NCI-H2171 treated with DMSO at 0.1 percent for 48 hours (cell line): ENCODE measurements at regions not wholly inside any gene's neighbourhood (a gene's known extent, or its start where the extent isn't known, plus 50 kb on each side); places are given as distances from the start of the nearest gene placed in this dataset.
"Not testable (repeated sequence)": the region's sequence is repeated elsewhere in the genome, so short reads cannot be mapped to it uniquely, and the experiment has no call there.

Source experiments
- DNase-seq: peaks from one replicate; lab custom pipeline; 2025; lab: John Stamatoyannopoulos, UW

- no peak for DNase-seq
These were observed 487.2 kb downstream of the MN1 start for GRCh38 chr22:27314276-27314807.

DNA sequence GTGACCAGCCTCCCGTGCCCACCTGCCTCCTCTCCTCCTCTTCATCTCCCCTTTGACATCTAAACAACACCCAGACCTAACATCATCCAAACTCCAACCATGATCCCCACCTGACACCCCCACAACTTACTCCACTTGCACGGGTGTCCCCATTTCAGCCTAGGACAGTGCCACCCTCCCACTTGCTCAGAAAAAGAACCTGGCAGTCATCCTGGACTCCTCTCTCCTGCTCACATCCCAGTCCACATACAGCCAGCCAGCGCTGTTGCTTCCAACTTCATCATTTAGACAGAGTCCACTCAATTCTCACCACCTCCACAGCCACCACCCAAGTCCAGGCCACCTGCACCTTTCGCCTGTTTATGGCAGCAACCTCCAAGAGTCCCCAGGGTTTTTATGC lies 485.7 kb downstream of the MN1 start:
- no peak for DNase-seq

DNA sequence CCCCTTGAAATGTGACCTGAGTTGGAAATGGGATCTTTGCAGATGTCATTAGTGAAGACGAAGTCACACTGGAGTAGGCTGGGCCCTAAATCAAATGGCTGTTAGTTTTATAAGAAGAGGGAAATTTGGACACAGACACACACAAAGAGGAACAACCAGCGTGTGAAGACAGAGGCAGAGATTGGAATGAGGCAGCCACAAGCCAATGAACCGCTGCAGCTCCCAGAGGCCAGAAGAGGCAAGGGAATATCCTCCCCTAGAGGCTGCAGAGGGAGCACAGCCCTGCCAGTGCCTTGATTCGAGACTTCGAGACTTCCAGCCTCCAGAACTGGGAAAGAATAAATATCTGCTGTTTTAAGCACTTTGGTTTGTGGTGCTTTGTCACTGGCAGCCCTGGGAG lies 484.5 kb downstream of the MN1 start:
- no peak for DNase-seq

DNA sequence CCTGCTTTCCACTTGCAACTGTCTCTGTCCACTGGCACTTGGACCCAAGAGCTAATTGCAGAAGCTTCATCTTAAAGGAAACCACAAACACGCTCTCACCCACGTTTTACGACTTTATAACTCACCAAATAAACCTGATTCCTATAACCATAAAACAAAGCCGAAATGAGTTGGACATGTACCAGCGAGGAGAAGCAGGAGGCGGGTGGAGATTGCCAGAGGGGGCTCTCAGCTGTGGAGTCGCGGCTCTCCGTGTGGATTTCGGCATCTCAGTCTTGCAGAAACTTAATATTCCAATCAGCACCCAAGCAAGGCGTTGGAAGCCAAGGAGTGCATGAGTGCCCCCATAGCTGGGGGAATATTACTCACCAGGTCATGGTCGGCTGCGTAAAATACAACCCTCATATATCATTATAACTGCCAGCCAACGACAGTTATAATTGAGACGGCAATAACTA lies 483.6 kb downstream of the MN1 start:
- no peak for DNase-seq

- no peak for DNase-seq
These were observed 483.0 kb downstream of the MN1 start for GRCh38 chr22:27318516-27318915.

DNA sequence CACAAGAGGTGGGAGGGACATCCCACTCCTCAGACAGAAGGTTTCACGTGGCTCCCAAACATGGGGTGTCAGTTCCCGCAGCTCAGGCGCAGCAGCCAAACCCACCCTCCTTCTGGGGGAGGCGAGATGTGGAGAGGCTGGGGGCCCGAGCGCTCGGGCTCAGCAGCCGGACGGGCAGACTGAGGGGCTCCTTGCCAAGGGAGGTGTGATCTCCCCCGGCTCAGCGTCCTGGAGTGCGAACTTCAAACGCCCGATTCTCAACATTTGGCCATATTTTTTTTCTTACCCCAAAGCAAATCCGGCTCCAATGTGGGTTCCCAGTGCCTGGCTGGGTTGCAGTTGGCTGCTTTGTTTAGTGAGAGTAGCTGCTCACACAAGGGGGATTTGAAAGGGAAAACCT lies 477.9 kb downstream of the MN1 start:
- DNase-seq = no peak

- not testable (repeated sequence) for DNase-seq
These were observed 476.6 kb downstream of the MN1 start for GRCh38 chr22:27324908-27325307.

GRCh38 chr22:27327497-27327896 lies 474.1 kb downstream of the MN1 start:
- DNase-seq = no peak

DNA sequence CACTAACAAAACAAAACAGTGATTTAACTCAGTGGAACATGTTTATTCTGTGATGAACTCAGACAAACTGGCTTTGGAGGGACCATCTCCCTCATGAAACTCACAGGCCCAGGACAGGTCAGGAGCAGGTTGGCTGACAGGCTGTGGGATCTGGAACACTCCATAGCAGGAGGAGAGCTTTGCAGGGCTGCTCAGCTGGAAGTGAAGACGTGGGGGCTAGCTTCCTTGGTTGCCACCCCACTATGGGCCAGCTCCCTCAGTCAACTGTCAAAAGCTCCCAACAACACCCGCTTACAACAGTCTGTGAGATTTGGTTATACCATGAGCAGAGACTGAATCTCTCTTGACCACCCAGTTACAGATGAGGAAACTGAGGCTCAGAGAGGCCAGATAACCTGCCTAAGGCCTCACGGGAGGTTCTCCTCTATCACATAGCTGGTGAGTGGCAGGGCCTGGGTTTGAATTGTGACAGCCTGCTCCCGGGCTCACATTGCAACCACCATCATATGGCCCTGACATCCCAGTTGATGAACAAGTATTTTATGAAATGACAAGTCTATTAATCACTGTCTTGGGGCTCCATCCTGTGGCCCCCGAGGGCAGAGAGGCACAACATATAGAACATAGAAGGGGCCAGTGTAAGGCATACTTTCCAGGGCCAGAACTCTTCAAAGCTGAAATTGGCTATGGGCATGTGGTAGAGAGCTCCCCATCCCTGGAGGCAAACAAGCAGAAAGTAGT lies 473.4 kb downstream of the MN1 start:
- no peak for DNase-seq

DNA sequence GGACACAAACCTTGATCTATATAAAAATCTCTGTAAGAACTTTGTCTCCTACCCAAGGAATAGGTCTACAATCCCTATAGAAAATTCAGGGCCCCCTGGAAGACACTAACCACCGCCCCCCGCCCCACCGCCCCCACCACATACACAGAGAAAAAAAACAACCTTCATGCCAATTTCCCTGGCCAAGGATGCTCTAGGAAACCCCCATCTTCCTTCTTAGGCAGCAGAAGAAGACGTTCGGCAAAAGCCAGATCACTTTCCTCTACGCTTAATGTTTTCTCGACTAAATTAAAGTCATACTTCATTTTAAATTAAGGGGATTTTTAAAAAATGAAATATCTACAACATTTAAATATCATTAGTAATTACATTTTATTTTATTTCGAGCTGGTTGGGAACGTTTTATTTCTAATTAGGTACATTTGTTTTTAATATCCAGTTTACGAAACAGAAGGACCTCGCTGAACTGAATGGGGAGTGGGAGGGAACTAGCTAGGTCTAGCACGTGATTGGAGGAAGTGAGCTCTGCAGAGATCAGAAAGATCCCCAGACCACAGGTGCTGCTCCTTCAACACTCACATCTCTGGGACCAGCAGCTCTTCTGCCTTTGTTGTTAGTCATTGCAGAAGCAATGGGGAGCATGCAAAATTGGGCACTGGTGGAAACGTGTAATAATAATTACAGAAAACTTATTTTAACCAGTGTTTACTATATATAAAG lies 472.3 kb downstream of the MN1 start:
- no peak for DNase-seq

DNA sequence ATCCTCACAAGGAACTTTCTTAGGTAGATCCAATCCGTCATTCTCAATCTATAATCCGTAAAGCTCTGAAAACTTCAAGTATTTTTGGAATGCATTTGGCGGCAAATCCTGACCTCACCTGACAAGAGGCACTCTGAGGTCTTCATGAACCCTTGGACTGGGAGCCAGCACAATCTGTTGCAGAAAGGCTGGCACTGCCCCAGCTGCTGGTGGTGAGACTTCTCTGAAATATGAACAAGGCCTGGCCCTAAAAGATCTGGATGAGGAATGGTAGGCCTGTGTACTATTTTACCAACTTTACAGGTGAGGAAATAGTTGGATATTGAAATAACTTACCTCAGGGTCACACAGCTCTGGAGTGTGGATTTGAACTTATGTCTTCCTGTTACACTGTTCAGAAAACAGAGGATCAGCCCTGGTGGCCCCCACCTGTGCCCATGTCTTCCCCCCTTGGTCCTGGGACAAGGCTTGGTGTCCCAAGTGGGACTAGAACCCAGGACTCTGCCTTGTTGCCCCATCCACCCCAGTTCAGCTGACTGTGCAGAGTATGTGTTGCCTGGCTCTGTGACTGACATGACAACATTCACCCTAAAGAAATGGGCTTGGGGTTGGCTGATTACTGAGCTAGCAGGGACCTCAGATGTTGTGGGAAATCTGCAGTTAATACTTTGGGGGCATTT lies 471.4 kb downstream of the MN1 start:
- no peak for DNase-seq

DNA sequence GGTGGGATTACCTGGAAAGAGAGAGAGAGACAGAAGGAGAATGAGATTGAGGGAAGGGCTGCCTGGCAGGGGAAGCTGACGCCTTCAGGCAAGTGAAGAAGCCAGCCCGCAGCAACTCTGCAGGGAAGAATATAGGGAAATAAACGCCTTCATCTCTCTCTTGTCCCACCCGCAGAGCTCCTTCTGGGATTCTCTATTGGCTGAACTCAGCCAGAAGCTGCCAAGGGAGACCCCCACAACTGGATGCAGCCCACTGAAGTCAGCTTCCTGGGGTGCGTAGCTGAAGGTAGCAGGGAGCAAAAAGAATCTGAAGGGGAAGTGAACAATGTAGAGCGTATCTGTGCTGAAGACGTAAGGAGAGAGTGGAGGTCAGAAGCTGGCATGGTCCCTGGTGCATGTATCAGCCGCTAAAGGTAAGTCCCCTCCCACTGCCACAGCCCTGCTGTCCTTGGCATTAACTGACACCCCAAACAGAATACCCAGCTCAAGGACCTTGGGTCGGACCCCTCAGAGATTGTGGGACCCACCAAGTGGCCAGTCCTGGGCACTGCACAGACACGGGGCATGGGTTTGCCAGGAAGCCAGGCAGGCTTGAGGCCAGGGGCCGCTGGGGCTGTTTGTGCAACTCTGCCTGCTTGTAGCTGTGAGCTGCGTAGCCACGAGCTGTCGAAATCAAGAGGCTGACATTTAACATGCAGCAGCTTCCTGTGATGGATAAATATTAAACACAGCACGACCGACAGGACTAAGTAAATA lies 469.9 kb downstream of the MN1 start:
- DNase-seq = no peak

DNA sequence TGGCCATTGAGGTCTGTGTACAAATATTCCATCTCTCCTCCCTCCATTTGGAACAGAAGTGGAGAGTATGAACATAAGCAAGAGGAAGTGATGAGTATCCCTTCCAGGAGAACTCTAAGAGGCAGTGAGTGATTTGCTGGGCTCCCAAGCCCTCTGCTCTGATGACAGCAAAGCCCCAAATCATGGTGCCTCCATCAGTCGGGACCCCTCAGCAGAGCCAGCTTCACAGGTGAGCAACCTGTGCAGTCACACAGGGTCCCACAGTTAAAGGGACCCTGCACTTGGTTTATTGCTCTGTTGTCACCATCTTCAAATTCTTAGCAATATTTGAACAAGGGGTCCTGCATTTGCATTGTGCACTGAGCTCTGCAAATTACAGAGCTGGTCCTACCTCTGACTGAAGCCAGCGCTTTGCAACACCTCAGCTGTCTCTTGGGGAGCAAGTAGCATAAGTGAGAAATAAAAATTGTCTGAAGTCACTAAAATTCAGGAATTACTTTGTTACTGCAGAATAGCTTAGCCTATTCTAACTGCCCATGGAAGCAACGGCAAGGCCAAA lies 466.4 kb downstream of the MN1 start:
- no peak for DNase-seq

DNA sequence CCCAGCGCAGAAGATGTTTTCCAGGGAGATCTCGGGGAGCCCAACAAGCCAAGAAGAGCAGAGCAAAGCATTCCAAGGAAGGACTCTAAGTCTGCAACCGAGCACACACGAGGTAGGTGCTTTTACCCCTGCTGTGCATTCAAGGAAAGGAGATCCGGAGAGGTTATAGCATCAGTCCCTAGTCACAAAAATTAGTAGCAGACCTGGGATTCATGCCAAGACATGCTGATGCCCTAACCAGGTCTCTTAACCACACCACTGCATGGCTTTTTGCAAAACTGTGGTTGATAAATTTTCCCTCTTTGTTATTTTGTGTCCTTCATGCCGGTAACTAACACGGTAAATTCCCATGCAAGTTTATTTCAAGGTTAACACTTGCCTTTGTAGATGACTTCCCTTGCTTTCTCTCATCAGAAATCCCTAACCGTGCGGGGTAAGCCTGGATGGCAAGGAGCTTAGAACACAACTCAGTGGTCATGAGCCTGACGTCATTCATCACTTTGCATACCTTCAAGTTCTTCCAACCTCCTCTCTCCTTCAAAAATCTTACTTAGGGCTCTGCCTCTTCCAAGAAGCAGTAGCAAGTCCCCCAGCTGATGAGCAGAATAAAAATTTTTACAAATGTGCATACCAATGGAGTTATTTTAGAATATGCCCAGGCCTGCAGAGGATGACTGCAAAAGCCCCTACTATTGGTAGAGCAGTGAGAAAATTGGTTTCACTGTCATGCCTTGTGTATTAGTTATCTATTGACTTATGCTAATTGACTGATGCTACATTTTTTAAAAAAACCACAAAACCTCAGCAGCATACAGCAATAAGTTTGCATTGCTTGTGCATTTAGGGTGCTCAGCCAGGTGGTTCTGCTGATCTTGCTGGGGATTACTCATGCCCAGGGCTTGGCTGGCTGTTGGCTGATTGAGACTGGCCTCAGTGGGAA lies 465.1 kb downstream of the MN1 start:
- DNase-seq = no peak

DNA sequence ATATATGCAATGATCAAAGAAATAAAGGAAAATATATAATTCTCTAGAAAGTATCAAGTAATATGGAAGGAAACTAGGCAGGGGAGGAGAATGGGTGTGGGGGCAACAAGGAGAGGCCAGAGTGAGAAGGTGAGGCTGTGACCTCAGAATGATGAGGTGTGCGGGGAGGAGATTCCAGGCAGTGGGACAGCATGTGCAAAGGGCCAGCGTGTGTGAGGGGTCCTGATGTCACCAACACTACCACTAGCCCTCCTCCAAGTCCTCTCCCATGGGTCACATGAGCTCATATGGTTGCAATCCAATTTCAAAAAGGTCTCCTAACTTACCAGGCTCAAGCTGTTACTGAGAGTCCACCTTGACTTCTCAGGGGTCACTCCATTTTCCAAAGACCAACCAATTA lies 463.9 kb downstream of the MN1 start:
- no peak for DNase-seq

DNA sequence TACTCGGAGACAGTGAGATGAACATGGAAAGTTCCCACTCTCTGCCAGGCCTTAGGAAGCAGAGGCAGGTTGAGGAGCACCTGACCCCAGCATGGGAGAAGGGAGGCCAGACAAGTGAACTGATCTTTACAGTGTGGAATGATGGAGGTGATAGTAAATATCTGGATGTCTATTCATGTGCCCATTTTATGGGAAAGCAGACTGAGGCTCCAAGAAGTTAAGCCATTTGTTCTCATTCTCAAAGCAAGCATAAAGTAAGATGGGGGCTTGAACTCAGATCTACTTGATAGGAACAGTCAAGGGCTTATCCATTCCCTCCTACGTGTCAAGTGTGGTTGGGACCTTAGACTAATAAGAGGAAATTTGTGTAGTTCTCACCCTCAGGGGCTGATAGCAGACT lies 461.5 kb downstream of the MN1 start:
- no peak for DNase-seq

- no peak for DNase-seq
These were observed 457.0 kb downstream of the MN1 start for GRCh38 chr22:27344546-27344945.

DNA sequence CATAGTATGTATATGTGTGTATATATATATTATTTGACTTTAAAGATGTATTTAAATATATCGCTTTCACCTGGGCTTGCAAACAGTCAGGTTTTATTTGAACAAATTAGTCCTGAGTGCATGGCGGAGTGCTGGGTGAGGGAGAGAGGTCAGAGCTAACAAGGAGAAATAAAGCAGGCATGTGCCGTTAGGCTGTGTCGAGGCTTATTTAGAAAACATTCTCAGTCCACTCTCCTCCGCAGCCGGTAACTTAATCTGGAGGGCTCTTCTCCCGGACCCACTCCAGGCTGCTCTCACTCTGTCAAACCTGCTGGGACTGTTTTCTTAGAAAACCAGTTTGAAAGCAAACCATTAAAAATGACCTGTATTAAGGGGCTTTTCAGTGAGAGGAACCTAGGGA lies 455.9 kb downstream of the MN1 start:
- DNase-seq = no peak

GRCh38 chr22:27347951-27348350 lies 453.6 kb downstream of the MN1 start:
- DNase-seq = no peak

GRCh38 chr22:27348634-27349033 lies 452.9 kb downstream of the MN1 start:
- no peak for DNase-seq

DNA sequence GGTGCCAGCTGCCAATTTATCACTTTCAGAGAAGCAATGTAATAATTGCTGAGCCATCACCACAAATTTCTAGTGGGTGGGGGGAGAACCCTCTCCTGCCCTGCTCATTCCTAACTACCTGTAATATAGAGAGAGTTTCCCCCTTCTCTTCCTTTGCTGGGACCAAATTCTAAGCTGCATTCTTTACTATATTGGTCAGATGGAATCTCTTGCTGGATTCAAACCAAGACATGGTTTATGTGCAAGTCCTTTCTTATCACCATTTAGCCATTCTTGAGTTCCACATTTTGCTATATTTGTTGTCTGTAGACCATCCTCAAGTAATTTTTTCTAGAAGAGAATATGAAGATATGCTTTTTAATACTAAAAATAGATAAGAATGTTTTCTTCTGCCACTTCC lies 452.1 kb downstream of the MN1 start:
- no peak for DNase-seq
